GM19238 (cell line): ENCODE measurements at regions not wholly inside any gene's neighbourhood (a gene's known extent, or its start where the extent isn't known, plus 50 kb on each side); places are given as distances from the start of the nearest gene placed in this dataset.
A peak's percentile ranks its signal among the peaks of the same experiment; 100 is the strongest.

Experiments
- DNase-seq: peaks from one replicate; pipeline ENCODE4 v3.0.0; 2011; ENCODE audit warnings: low spot score; ENCODE audit not compliant: insufficient read length

DNA sequence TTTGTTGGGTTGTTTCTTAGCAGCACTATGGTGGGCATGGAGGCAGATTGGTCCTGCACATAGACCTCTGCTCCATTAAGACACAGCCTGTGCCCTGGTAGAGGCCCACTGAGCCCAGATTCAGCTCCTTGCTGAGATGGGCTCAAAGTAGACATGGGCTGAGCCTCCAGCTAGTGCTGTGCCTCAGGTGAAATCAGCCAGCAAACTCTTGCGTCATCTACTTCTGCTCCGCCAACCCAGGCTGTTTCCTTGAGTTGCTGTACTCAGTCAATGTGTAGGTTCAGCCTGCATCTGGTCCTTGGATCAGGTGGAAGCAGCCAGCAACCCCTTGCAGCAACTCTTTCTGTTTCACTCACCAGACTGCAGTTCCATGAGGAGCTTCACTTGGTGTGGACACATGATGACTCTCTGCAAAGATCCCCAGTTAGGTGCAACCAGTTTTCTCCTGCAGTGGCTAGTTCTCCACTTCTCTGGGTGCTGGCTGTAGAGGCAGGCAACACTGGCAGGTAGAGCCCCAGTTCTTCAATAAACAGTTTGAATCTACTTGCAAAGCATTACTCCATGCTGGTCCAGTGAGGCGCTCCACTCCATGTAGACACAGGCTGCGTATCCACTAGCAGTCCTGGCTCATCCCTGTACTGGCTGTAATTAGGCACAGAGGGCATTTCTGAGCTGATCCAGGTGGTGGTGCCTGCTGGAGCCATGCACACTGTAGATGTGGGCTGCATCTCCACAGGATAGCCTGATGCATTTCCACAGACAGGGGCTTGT is 199.0 kb upstream of the MAMLD1 start:
- DNase-seq = no peak

DNA sequence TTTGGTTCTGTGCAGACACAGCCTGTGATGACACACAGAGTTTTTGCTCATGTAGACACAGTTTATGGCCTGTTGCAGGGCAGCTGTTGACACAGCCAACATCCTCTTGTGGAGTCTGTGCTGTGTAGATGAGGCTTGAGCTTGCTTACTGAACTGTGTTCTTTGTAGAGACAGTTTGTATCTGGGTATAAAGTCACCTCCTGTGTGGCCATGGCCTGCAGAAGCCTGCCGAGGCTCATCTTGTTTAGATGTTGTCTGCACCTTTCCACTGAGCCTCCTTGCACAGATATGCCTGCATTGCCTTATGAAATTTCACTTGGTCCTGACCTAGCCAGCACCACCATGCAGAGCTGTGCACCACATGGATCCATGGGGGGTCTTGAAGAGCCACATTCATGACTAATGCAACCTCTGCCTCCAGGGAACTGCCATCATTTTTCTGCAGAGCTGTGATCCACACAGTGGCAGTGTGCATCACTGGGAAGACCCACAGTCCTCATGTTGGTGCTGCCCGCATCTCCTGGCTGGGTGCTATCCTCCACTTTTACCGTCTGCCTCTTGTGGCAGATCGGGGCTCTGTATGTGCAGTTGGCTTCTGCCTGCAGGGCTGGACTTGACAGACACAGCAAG is 198.0 kb upstream of the MAMLD1 start:
- DNase-seq = no peak

DNA sequence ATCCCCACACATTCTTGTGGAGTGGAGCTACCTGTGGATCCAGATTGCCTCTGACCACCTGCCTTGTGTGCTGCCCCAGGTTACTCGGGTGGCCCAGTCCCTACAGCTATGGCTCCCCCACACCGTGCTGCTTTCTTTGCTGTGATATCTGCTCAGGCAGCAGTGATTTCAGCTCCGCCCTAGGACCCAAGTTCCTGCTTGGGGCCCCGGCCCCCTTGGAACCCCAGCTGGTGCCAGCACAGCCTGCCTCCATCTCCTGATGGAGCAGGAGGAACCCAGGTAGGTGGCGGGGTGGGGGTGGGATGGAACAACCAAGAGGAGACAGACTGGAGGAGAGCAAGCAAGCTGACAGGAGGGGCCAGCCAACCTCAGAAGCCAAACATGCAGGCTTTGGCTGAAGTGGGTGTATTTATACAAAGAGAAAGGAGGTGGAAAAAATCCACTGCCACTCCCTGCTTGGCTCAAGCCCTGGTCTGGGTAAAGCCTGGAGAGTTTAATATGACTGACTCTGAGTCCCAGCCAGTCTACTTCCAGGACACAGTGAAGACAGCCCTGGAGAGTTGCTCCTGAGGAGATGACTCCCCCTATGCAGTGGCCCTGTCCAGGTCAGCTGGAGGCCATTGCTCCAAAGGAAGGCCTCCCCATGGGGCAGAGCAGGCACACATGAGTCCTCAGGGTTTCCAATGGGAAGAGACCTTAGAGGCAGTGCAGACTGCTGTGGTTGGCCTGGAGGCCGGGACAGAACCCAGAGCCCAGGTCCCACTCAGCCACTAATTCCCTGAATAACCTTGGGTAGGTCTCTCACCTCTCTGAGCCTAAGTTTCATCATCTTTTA is 197.1 kb upstream of the MAMLD1 start:
- DNase-seq = no peak

DNA sequence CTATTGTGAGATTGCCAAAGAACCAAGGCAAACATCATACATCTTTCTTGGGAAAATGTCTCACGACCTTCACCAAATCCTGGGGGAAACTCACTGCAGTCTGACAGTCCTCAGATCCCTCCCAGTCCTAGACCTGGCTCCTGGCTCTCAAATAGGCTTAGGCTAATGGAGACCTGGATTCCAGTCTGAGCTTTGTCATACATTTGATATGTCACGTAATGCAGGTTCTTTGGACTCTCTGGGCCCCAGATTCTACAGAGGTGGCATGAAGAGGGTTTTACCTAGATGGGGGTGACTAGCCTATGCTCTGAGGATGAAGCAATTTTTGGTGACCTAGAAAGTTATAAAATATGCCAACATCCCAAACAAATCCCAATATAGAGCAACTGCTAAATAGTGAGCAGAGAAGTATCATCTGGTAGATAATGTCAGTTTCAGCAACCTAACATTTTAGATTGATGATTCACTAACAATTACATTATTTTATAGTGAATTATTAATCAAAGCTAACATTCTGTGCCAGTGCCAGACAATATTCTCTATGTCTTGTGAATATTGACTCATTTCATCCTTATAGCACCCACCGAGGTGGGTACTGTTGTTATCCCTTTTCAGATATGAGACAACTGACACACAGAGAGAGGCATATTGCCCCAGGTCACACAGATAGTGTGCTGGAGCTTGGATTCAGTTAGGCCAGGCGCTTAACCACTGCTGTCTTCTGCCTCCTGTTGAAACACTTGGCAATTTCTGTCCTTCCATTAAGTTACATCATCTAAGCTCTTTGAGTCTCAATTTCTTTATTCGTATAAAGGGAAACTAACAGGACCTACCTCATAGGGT is 195.4 kb upstream of the MAMLD1 start:
- DNase-seq = no peak

DNA sequence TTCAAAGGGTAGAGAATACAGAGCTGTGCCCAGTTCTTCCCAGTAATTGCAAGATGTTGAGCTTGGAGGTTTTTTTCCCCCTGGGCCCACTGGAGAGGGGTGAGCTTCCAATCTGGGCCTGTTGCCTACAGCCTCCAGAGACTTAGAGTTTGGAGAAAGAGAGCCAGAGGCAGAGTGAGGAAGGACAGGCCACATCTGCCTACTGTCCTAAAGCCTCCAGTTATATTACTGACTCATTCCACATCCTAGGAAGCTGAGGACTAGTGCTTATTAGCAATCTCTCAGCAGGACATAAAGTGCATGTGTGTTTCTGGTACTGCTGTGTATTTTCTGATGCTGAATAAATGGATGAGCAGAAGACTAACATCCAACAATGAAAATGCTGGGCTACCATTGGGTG is 181.0 kb upstream of the MAMLD1 start:
- DNase-seq = no peak

DNA sequence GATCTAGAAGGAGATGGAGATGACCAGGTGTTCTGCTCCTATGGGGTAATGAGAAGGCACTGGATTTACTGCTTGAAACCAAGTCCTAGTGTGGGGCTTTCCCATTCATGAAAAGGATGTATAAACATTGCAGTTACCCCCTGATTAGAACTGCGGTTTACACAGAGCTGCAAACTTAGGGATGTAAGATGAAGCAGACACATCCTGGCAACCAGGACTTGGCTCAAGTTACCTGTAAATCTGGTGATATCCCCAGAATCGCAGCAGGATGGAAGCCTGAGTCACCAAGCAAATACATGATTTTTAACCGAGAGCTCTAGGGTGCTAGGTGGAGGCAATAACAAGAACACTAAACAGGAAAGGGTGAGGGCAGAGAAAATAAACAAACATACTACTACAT is 178.6 kb upstream of the MAMLD1 start:
- DNase-seq = no peak

DNA sequence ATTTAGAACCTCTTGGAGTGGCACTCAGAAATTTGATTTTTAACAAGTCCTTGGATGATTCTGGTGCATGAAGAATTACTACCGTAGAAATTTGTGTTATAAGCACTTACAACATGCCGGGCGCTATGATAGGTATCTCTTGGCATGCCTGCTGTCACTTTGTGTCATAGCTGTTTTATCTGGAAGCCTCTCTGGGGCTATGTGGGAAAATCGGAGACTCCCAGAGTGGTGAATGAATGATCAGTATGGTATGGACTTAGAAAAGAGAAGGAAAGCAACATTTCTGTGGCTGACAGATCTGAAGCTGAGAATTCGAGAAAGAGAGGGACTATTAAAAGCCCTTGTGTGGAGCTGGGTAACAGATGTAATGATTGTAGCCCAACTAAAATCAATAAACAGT is 177.4 kb upstream of the MAMLD1 start:
- no peak for DNase-seq

DNA sequence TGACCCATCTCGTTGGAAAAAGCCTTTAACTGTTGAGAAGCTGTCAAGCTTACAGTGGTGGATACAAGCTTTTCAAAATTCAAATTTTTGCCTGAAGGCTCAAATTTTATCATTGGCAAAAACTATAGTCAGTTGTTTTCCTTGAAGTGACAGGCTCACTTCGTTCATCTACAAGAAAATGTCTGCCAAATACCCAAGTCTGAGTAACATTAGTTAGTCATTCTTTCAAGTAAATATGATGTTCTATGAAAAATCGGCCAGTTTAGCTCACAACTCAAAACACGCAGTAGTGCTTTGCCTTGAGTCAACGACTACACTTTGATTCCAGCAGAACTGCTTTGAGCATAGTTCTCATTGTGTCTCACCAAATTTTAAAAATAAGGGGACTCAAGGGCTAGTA is 170.3 kb upstream of the MAMLD1 start:
- no peak for DNase-seq

DNA sequence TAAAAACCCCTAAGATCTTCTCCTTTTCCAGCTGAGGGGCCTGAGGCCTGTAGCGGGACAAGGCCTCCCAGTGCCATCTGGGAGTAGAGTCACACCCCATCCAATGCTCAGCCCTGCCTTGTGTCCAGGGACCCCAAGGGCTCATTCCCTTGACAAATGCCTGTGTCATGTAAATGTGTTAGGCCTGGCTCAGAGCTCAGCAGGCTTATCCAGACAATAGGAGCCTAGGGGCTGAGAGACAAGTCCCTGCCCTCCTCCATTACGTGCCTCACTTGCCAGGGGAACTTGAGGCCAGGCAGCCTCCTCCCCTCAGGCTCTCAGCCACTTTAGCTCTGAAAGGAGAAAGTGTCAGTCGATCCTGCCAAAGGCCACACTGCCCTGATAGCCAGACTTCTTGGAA is 166.8 kb upstream of the MAMLD1 start:
- DNase-seq = no peak

DNA sequence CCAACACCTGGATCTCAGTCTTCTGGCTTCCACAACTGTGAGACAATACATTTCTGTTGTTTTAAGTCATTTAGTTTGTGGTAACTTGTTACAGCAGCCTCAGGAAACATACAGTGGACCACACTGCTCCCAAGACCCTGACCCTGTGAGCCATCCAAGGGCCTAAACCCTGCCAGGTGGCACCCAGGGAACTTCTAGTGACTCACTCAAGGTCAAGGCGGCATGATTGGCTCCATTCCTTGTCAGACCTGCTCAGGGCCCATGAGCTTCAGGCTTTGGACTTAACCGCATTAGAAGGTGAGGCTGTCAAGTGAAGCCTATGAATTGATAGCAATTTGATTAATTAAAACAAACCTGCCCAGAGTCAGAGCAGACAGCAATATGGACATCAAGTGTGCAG is 165.7 kb upstream of the MAMLD1 start:
- DNase-seq = no peak

DNA sequence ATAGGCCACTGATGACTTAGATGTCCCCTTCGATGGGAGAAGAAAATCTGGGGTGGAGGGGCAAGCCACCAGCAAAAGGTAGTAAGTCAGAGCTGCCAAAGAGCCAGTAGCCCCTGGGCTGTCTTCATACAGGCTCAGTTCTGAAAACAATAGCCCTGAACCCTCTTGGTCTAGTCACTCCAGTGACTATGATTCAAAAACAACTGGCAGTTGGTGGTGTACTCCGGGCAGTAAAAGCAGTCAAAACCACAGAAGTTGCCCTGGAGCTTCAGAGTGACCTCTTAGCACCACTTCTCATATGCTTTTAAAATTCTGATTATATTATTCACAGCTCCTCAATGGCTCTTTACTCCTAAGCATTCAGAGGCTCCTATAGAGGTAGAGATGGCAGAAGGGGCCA is 164.3 kb upstream of the MAMLD1 start:
- DNase-seq = no peak

DNA sequence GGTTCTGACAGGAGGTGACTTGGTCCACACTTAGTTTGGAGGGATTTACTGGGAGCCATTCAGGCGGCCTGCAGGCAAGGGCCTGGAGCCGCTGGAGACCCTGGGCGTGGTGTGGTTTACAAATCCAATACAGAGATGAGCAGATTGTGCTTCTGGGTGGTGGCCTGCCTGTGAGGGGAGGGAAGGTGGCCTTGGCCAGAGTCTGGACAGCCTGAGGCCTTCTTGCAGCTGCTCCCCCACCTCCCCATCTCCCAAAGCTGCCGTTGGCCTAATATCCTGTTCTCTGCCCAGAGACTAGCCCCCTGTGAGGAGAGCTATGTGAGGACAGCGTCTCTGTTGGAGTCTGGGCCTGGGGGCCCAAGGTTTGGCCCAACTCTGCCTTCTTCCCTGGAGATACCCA is 163.9 kb upstream of the MAMLD1 start:
- no peak for DNase-seq

DNA sequence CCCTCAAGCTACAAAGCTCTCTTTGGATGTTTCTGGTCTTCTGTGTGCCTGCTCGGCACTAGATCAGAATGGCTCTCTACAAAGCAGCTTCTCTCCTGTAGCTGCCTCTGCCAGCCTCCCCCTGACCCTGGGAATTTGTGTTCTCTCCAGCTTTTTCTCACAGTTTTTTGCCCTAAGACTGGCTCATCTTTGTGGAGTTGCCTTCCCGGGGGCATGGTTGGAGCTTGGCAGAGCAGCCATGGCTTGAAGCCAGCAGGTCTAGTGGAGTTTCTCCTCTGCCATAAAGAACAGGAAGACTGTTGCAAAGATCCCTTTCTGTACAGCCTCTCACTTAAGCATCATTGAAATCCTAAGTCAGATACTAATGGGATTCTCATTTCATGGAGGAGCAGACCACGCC is 163.3 kb upstream of the MAMLD1 start:
- no peak for DNase-seq

DNA sequence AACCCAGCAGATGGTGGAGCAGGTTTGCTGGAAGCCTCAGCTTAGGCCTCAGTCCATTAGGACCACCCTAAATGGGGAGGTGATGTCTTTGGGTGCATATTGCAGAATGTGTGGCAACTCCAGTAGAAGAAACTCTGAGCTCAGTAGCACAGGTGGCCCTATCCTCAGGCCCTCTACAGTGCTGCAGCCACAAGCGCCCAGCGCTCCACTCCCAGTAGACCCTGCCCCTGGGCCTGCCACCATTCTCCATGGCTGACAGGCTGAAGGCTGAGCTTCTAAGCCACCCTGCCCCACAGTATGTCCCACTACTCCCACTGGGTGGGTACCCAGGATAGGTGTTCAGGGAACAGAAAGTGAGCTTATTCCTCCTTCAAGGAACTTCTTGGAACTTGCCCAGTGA is 162.8 kb upstream of the MAMLD1 start:
- no peak for DNase-seq

DNA sequence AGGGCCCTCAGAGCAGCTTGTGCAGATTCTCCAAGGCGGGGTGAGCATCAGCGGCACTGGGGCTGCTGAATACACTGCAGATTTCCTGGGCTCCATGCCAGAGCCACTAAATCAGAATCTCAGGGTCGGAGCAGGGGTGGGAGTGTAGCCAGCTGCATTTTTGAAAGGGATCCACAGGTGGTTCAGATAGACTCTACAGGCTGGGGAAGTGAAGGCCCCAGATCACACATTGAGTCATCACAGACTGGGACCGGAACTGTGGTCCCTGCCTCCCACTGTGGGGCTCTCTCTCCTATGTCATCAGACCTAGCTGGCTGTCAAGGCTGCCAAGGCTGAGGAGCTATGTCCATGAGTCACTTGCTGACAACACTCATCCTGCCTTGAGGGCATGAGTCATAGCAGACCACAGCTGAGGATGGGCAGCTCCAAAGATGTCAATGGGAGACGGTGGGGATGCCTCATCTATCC is 162.3 kb upstream of the MAMLD1 start:
- peak; percentile 29 for DNase-seq

DNA sequence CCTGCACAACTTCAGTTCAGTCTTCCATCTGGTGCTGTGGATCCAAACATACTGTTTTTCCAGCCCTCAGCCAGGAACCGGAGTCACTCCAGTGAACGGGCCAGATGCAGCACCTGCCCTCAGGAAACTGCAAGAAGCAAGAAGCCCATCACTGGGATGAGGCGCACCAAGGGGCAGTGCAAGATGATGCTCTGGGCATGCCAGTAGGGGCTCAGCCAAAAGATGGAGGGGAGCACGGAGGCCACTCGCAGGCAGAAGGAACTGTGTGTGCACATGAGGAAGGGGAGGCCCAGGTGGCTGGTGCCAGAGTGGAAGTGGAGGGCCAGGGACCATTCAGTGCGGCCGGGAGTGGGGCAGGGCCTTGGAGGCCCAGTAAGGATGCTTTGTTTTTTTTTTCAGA is 161.7 kb upstream of the MAMLD1 start:
- no peak for DNase-seq

DNA sequence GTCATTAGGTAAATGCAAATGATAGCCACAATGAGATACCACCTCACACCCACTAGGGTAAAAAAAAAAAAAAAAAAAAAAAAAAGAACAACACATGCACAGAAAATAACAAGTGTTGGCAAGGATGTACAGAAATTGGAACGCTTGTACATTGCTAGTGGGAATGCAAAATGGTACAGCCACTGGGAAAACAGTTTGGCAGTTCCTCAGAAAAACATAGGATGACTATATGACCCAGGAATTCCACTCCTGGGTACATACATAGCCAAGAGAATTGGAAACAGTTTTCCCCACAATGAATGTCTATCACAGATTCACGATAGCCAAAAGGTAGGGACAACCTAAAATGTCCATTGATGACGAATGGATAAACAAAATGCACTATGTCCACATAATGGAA is 161.3 kb upstream of the MAMLD1 start:
- DNase-seq = no peak

DNA sequence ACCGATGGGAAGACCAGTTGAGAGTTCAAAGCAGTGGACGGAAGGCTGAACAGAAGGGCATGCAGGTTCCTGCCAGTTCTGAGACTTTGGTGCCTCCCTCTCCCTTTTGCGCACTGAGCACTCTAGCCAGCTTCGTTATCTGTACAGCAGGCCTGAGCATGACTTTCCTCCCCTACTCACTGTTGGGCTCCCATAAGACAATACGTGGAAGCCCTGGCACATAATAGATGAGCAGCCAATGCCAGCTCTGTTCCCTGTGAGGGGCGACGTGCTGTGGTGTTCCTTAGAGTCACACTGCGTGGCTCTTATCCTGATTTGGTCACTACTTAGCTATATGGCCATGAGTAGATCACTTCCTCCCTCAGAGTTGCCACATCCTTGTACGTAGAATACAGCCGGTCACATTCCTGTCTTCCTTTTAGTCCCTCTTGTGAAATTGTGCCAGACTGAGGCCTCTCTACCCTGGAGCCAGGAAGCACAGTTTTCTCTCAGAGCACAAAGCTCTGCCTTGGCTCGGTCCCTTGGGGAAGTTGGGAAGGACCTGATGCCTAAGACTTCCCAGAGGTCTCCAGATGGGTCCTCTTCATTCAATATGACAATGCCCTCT is 160.4 kb upstream of the MAMLD1 start:
- DNase-seq = no peak

DNA sequence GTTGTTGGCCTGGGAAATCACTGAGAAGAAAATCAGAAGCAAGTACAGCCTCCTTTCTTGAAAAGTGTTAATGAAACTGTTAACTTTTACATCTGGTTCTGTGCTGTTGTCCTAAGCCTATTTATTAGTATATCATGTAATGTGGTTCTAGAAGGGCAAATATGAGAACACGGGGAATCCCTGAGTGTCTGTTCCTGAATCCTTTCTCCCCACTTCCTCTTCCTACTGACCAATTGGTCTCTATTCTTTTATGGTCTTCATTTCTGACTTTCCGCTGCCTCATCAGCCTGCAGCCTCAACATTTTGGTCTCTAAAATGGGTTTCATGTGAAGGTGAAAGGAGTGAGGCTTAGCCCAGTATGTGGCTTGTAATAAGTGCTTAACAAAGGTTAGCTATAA is 159.9 kb upstream of the MAMLD1 start:
- no peak for DNase-seq

DNA sequence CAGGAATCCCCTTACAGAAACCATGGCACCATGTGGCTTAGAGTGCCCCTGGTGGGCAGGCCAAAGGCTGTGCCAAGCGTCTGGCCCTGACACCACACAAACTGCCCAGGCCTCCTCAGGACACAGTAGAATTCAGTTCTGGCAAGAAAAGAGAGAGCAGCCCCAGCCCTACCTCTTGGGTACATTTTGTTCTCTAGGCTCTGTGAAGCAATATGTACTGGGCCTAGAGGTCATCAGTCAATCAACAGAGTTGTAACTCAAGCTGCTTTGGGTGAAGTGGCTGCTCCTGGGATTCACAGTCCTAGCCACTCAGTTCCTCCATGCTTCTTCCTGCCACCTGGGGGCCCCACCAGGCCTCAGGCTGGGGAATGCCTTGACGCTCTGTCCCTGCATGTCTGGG is 158.1 kb upstream of the MAMLD1 start:
- no peak for DNase-seq

DNA sequence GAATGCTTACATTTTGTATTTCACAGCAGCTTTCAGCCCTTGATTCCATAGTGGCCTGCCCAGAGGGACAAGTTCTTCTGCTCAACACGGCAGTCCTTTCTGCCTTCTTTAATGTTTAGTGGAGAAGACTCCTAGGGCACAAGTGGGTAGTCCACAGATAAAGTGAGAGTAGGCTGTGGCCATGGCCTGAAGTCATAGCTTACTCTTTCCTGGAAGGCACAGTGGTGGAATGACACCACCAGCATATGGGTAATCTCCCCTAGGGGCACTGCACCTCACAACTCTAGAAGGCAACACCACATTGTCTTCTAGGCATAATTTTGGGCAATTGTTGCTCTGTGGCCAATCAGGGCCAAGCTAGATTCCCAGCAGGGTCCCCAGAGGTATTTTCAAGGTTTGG is 155.4 kb upstream of the MAMLD1 start:
- no peak for DNase-seq
